ENCODE measurements at regions not wholly inside any gene's neighbourhood (a gene's known extent, or its start where the extent isn't known, plus 50 kb on each side); places are given as distances from the start of the nearest gene placed in this dataset.
"Not testable (repeated sequence)": the region's sequence is repeated elsewhere in the genome, so short reads cannot be mapped to it uniquely, and the experiment has no call there.

- H3K4me3 ChIP-seq (ENCODE audit: insufficient read depth, low read depth, low read length); H3K27me3 Mint-ChIP-seq (ENCODE audit: low read depth, unreplicated experiment); H3K79me2 ChIP-seq (ENCODE audit: insufficient read depth, low read length): not testable (repeated sequence)
These were observed 321.5 kb upstream of the CHRNA7 start for GRCh38 chr15:31708703-31709327.

DNA sequence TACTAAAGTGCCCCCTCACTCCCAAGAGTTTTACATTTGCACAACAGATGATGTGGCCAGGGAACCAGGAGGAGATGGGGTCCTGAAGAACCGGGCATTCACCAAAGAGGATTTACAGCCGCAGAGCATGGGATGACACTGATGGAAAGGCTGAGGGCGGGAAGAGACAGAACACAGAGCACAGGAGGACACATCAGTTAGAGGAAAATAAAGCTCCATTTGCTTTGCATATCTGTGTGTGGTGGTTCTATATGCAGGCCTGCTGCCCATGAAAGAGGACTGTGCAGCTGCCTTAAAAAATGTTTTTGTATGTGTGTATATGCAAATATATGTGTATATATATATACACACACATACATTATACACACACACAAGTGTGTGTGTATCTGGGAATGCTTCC, 320.8 kb upstream of the CHRNA7 start:
- FAIRE-seq; H3K9me3 ChIP-seq (ENCODE audit: insufficient read depth, low read depth, low read length); H3K36me3 Mint-ChIP-seq (ENCODE audit: low read depth, unreplicated experiment); H3K4me1 ChIP-seq (ENCODE audit: insufficient read depth, low read length); H3K4me3 ChIP-seq (ENCODE audit: insufficient read depth, low read depth, low read length); H3K27ac ChIP-seq (ENCODE audit: low read depth, low read length); H3K36me3 ChIP-seq (ENCODE audit: insufficient read depth, low read length); H3K4me1 Mint-ChIP-seq (ENCODE audit: low read depth, unreplicated experiment); H3K9me3 Mint-ChIP-seq (ENCODE audit: unreplicated experiment); H3K27me3 ChIP-seq (ENCODE audit: insufficient read depth, low read length); H3K4me3 Mint-ChIP-seq (ENCODE audit: unreplicated experiment); H3K9ac ChIP-seq (ENCODE audit: low read length); H3K4me2 ChIP-seq (ENCODE audit: low read length); H3K79me2 ChIP-seq (ENCODE audit: insufficient read depth, low read length); H2AFZ ChIP-seq (ENCODE audit: low read depth, low read length); H3K27me3 Mint-ChIP-seq (ENCODE audit: low read depth, unreplicated experiment); H3K27ac Mint-ChIP-seq (ENCODE audit: unreplicated experiment); DNase-seq (ENCODE audit: low read depth); H4K20me1 ChIP-seq (ENCODE audit: insufficient read depth, low read length): not testable (repeated sequence)

More at GRCh38 chr15:31708703-31709327, 321.5 kb upstream of the CHRNA7 start:
- not testable (repeated sequence) for H3K9ac ChIP-seq (ENCODE audit: low read length); H4K20me1 ChIP-seq (ENCODE audit: insufficient read depth, low read length); DNase-seq (ENCODE audit: low read depth); H3K9me3 ChIP-seq (ENCODE audit: insufficient read depth, low read depth, low read length); H3K27ac Mint-ChIP-seq (ENCODE audit: unreplicated experiment); H3K36me3 Mint-ChIP-seq (ENCODE audit: low read depth, unreplicated experiment); H3K36me3 ChIP-seq (ENCODE audit: insufficient read depth, low read length); H3K27me3 ChIP-seq (ENCODE audit: insufficient read depth, low read length); FAIRE-seq; H3K4me1 Mint-ChIP-seq (ENCODE audit: low read depth, unreplicated experiment); H3K27ac ChIP-seq (ENCODE audit: low read depth, low read length); H3K4me2 ChIP-seq (ENCODE audit: low read length); H3K9me3 Mint-ChIP-seq (ENCODE audit: unreplicated experiment); H3K4me1 ChIP-seq (ENCODE audit: insufficient read depth, low read length); H2AFZ ChIP-seq (ENCODE audit: low read depth, low read length); H3K4me3 Mint-ChIP-seq (ENCODE audit: unreplicated experiment)

- not testable (repeated sequence) for H3K4me3 ChIP-seq (ENCODE audit: insufficient read depth, low read depth, low read length); H3K36me3 Mint-ChIP-seq (ENCODE audit: low read depth, unreplicated experiment); H3K27ac Mint-ChIP-seq (ENCODE audit: unreplicated experiment); H3K36me3 ChIP-seq (ENCODE audit: insufficient read depth, low read length); FAIRE-seq; H3K79me2 ChIP-seq (ENCODE audit: insufficient read depth, low read length); H3K9ac ChIP-seq (ENCODE audit: low read length); H4K20me1 ChIP-seq (ENCODE audit: insufficient read depth, low read length); H3K9me3 ChIP-seq (ENCODE audit: insufficient read depth, low read depth, low read length); H3K4me1 Mint-ChIP-seq (ENCODE audit: low read depth, unreplicated experiment); H3K4me2 ChIP-seq (ENCODE audit: low read length); H2AFZ ChIP-seq (ENCODE audit: low read depth, low read length); H3K9me3 Mint-ChIP-seq (ENCODE audit: unreplicated experiment); H3K4me1 ChIP-seq (ENCODE audit: insufficient read depth, low read length); DNase-seq (ENCODE audit: low read depth); H3K4me3 Mint-ChIP-seq (ENCODE audit: unreplicated experiment); H3K27me3 ChIP-seq (ENCODE audit: insufficient read depth, low read length); H3K27me3 Mint-ChIP-seq (ENCODE audit: low read depth, unreplicated experiment); H3K27ac ChIP-seq (ENCODE audit: low read depth, low read length)
These were observed 319.5 kb upstream of the CHRNA7 start for GRCh38 chr15:31710806-31711205.

DNA sequence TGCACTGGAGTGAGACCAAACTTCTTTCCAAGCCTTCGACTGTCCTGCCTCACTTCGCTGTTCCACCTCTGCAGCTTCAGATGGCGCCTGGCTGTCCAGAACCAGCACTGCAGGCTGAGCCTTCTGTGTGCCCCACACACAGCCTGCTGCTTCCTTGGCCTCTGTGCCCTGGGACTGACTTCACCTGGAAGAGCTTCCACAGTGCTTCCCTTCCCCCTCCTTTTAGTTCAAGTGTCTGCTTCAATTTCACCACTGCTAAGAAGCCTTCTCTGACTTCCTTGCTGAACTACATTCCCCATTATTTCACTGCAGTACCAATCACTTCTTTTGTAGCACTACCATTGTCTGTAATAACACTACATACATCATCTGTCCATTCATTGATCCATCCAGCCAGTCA, 315.1 kb upstream of the CHRNA7 start:
- H3K9me3 Mint-ChIP-seq (ENCODE audit: unreplicated experiment); H3K79me2 ChIP-seq (ENCODE audit: insufficient read depth, low read length); H3K9me3 ChIP-seq (ENCODE audit: insufficient read depth, low read depth, low read length); H2AFZ ChIP-seq (ENCODE audit: low read depth, low read length); H3K27me3 Mint-ChIP-seq (ENCODE audit: low read depth, unreplicated experiment); H3K4me1 ChIP-seq (ENCODE audit: insufficient read depth, low read length); H3K9ac ChIP-seq (ENCODE audit: low read length); H3K27me3 ChIP-seq (ENCODE audit: insufficient read depth, low read length); H3K36me3 ChIP-seq (ENCODE audit: insufficient read depth, low read length); H3K27ac Mint-ChIP-seq (ENCODE audit: unreplicated experiment); FAIRE-seq; H3K4me2 ChIP-seq (ENCODE audit: low read length); H3K4me3 ChIP-seq (ENCODE audit: insufficient read depth, low read depth, low read length); H4K20me1 ChIP-seq (ENCODE audit: insufficient read depth, low read length); H3K4me3 Mint-ChIP-seq (ENCODE audit: unreplicated experiment); DNase-seq (ENCODE audit: low read depth); H3K27ac ChIP-seq (ENCODE audit: low read depth, low read length); H3K36me3 Mint-ChIP-seq (ENCODE audit: low read depth, unreplicated experiment); H3K4me1 Mint-ChIP-seq (ENCODE audit: low read depth, unreplicated experiment): not testable (repeated sequence)

- H3K27me3 ChIP-seq (ENCODE audit: insufficient read depth, low read length); H3K9me3 Mint-ChIP-seq (ENCODE audit: unreplicated experiment); H3K4me3 Mint-ChIP-seq (ENCODE audit: unreplicated experiment); H4K20me1 ChIP-seq (ENCODE audit: insufficient read depth, low read length); H2AFZ ChIP-seq (ENCODE audit: low read depth, low read length); H3K4me1 Mint-ChIP-seq (ENCODE audit: low read depth, unreplicated experiment); H3K27me3 Mint-ChIP-seq (ENCODE audit: low read depth, unreplicated experiment); H3K27ac Mint-ChIP-seq (ENCODE audit: unreplicated experiment); H3K27ac ChIP-seq (ENCODE audit: low read depth, low read length); H3K4me1 ChIP-seq (ENCODE audit: insufficient read depth, low read length); H3K36me3 Mint-ChIP-seq (ENCODE audit: low read depth, unreplicated experiment); DNase-seq (ENCODE audit: low read depth); H3K36me3 ChIP-seq (ENCODE audit: insufficient read depth, low read length); H3K9me3 ChIP-seq (ENCODE audit: insufficient read depth, low read depth, low read length); H3K79me2 ChIP-seq (ENCODE audit: insufficient read depth, low read length); H3K4me2 ChIP-seq (ENCODE audit: low read length); FAIRE-seq; H3K9ac ChIP-seq (ENCODE audit: low read length); H3K4me3 ChIP-seq (ENCODE audit: insufficient read depth, low read depth, low read length): not testable (repeated sequence)
These were observed 311.7 kb upstream of the CHRNA7 start for GRCh38 chr15:31718625-31719024.

- H4K20me1 ChIP-seq (ENCODE audit: insufficient read depth, low read length); H3K27ac Mint-ChIP-seq (ENCODE audit: unreplicated experiment); H3K4me3 ChIP-seq (ENCODE audit: insufficient read depth, low read depth, low read length); H3K9me3 ChIP-seq (ENCODE audit: insufficient read depth, low read depth, low read length); H3K4me3 Mint-ChIP-seq (ENCODE audit: unreplicated experiment); H3K36me3 ChIP-seq (ENCODE audit: insufficient read depth, low read length); H3K4me1 Mint-ChIP-seq (ENCODE audit: low read depth, unreplicated experiment); H3K27me3 ChIP-seq (ENCODE audit: insufficient read depth, low read length); H3K9me3 Mint-ChIP-seq (ENCODE audit: unreplicated experiment); H3K79me2 ChIP-seq (ENCODE audit: insufficient read depth, low read length); H3K27ac ChIP-seq (ENCODE audit: low read depth, low read length); DNase-seq (ENCODE audit: low read depth); H3K4me2 ChIP-seq (ENCODE audit: low read length); H2AFZ ChIP-seq (ENCODE audit: low read depth, low read length); H3K27me3 Mint-ChIP-seq (ENCODE audit: low read depth, unreplicated experiment); H3K9ac ChIP-seq (ENCODE audit: low read length); H3K36me3 Mint-ChIP-seq (ENCODE audit: low read depth, unreplicated experiment); H3K4me1 ChIP-seq (ENCODE audit: insufficient read depth, low read length); FAIRE-seq: not testable (repeated sequence)
These were observed 310.8 kb upstream of the CHRNA7 start for GRCh38 chr15:31719396-31720022.
